Activated T-helper 2 cell treated with anti-CD3 and anti-CD28 coated beads, Interferon-gamma antibody, Interleukin-2, Interleukin-4, amounts not matched to agents 10 μg/mL and 5 μg/mL and 100 μg/mL, durations not matched to agents 14 hours and 24 hours and 36 hours (primary cell): ENCODE measurements at regions not wholly inside any gene's neighbourhood (a gene's known extent, or its start where the extent isn't known, plus 50 kb on each side); places are given as distances from the start of the nearest gene placed in this dataset.
"Not testable (repeated sequence)": the region's sequence is repeated elsewhere in the genome, so short reads cannot be mapped to it uniquely, and the experiment has no call there.

Source experiments
- DNase-seq: peaks from one replicate; pipeline ENCODE4 v3.0.0; 2021; ENCODE audit warnings: low spot score
- H3K27ac Mint-ChIP-seq: one replicate; pipeline ENCODE4 v1.8.0; 2021; ENCODE audit warnings: mixed read lengths
- H3K27me3 Mint-ChIP-seq: one replicate; pipeline ENCODE4 v1.8.0; 2021; ENCODE audit warnings: low read depth, mixed read lengths
- H3K36me3 Mint-ChIP-seq: one replicate; pipeline ENCODE4 v1.8.0; 2021; ENCODE audit warnings: low read depth, mixed read lengths
- H3K4me1 Mint-ChIP-seq: one replicate; pipeline ENCODE4 v1.8.0; 2021; ENCODE audit warnings: low read depth, mixed read lengths
- H3K4me3 Mint-ChIP-seq: one replicate; pipeline ENCODE4 v1.8.0; 2021; ENCODE audit warnings: low read depth, mild to moderate bottlenecking, moderate library complexity, mixed read lengths
- H3K9me3 Mint-ChIP-seq: one replicate; pipeline ENCODE4 v1.8.0; 2021; ENCODE audit warnings: mixed read lengths
- intact Hi-C: fragments of 100-400 bp; cut with micrococcal nuclease; formaldehyde crosslinking; loops from one replicate; pipeline ENCODE4 v1.15.1; 2023

DNA sequence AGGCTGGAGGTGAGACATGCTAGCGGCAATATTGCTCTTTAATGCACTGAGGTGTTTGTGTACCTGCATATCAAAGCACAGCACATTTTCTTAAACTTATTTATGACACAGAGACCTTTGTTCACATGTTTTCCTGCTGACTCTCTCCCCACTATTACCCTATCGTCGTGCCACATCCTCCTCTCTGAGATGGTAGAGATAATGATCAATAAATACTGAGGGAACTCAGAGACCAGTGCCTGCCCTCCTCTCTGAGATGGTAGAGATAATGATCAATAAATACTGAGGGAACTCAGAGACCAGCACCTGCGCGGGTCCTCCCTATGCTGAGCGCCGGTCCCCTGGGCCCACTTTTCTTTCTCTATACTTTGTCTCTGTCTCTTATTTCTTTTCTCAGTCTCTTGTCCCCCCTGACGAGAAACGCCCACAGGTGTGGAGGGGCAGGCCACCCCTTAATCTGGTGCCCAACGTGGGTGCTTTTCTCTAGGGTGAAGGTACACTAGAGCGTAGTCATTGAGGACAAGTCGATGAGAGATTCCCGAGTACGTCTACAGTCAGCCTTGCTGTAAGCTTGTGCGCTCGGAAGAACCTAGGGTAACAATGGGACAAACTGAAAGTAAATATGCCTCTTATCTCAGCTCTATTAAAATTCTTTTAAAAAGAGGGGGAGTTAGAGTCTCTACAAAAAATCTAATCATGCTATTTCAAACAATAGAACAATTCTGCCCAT lies 157.4 kb downstream of the GPX5 start:
- H3K4me3 Mint-ChIP-seq, H3K36me3 Mint-ChIP-seq, H3K9me3 Mint-ChIP-seq, DNase-seq, H3K27ac Mint-ChIP-seq: not testable (repeated sequence)
- intact Hi-C loops, result loop anchor here (5.0 kb wide), 1 partner anchor 186 kb away; no protein-coding TSS in a partner anchor
- peaks cover 72% of the 10 kb centered on the region for H3K27me3 Mint-ChIP-seq
- H3K4me1 Mint-ChIP-seq, result peaks cover 18% of the 10 kb centered on the region

DNA sequence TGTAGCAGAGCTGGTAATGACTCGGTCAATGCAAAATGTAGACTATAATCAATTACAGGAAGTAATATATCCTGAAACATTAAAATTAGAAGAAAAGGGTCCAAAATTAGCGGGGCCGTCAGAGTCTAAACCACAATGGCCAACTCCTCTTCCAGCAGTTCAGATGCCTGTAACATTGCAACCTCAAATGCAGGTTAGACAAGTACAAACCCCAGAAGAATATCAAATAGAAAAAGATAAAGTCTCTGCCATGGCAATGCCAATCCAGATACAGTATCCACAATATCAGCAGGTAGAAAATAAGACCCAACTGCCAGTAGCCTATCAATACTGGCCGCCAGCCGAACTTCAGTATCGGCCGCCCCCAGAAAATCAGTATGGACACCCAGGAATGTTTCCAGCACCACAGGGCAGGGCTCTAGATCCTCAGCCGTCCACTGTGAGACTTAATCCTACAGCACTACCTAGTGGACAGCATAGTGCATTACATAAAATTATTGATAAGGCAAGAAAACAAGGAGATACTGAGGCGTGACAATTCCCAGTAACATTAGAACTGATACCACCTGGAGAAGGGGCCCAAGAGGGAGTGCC lies 158.4 kb downstream of the GPX5 start:
- no peaks in the 10 kb centered on the region for H3K9me3 Mint-ChIP-seq
- peaks cover 18% of the 10 kb centered on the region for H3K4me1 Mint-ChIP-seq
- no peak overlapping the region for H3K27ac Mint-ChIP-seq
- H3K4me3 Mint-ChIP-seq, result no peak overlapping the region
- peaks cover 73% of the 10 kb centered on the region for H3K27me3 Mint-ChIP-seq
- DNase-seq, result no peak
- no peaks in the 10 kb centered on the region for H3K36me3 Mint-ChIP-seq
- intact Hi-C loops, result loop anchor here (1.0 to 5.0 kb wide), 2 partner anchors 187 to 329 kb away; no protein-coding TSS in a partner anchor

DNA sequence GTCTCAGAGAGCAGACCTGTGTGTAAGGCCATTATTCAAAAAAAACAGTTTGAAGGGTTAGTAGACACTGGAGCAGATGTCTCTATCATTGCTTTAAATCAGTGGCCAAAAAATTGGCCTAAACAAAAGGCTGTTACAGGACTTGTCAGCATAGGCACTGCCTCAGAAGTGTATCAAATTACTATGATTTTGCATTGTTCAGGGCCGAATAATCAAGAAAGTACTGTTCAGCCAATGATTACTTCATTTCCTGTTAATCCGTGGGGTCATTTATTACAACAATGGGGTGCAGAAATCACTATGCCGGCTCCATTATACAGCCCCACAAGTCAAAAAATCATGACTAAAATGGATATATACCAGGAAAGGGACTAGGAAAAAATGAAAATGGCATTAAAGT lies 160.3 kb downstream of the GPX5 start:
- not testable (repeated sequence) for H3K36me3 Mint-ChIP-seq, DNase-seq, H3K4me3 Mint-ChIP-seq, H3K9me3 Mint-ChIP-seq, H3K27ac Mint-ChIP-seq
- intact Hi-C loops, result loop anchor here (1.0 to 5.0 kb wide), 2 partner anchors 331 to 901 kb away; partner anchors contain the start of gene OR2H2
- H3K27me3 Mint-ChIP-seq, result peaks cover 80% of the 10 kb centered on the region
- peaks cover 18% of the 10 kb centered on the region for H3K4me1 Mint-ChIP-seq

DNA sequence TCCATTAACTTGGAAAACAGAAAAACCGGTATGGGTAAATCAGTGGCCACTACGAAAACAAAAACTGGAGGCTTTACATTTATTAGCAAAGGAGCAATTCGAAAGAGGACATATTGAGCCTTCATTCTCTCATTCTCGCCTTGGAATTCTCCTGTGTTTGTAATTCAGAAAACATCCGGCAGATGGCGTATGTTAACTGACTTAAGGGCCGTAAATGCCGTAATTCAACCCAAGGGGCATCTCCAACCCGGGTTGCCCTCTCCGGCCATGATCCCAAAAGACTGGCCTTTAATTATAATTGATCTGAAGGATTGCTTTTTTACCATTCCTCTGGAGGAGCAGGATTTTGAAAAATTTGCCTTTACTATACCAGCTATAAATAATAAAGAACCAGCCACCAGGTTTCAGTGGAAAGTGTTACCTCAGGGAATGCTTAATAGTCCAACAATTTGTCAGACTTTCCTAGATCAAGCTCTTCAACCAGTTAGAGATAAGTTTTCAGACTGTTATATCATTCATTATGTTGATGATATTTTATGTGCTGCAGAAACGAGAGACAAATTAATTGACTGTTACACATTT lies 160.9 kb downstream of the GPX5 start:
- not testable (repeated sequence) for H3K4me3 Mint-ChIP-seq, H3K36me3 Mint-ChIP-seq, H3K27ac Mint-ChIP-seq, H3K9me3 Mint-ChIP-seq
- H3K4me1 Mint-ChIP-seq, result peaks cover 18% of the 10 kb centered on the region
- H3K27me3 Mint-ChIP-seq, result peaks cover 84% of the 10 kb centered on the region
- DNase-seq, result peak; percentile 17
- intact Hi-C loops, result loop anchor here (1.0 to 5.0 kb wide), 2 partner anchors 331 to 901 kb away; partner anchors contain the start of gene OR2H2

DNA sequence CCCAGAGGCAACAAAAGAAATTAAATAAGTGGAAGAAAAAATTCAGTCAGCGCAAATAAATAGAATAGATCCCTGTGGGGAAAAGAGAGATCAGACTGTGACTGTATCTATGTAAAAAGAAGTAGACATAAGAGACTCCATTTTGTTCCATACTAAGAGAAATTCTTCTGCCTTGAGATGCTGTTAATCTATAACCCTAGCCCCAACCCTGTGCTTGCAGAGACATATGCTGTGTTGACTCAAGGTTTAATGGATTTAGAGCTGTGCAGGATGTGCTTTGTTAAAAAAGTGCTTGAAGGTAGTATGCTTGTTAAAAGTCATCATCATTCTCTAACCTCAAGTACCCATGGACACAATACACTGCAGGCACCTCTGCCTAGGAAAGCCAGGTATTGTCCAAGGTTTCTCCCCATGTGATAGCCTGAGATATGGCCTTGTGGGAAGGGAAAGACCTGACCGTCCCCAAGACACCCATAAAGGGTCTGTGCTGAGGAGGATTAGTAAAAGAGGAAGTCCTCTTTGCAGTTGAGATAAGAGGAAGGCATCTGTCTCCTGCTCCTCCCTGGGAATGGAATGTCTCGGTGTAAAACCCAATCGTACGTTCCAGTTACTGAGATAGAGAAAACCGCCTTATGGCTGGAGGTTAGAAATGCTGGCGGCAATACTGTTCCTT lies 161.8 kb downstream of the GPX5 start:
- H3K27ac Mint-ChIP-seq, H3K36me3 Mint-ChIP-seq, H3K9me3 Mint-ChIP-seq, DNase-seq, H3K4me3 Mint-ChIP-seq: not testable (repeated sequence)
- Mint-ChIP-seq H3K4me1 (peaks cover 16% of the 10 kb centered on the region), H3K27me3 (peaks cover 85% of the 10 kb centered on the region)
- intact Hi-C loops, result loop anchor here (5.0 kb wide), 1 partner anchor 900 kb away; the partner anchor contains the start of gene OR2H2

DNA sequence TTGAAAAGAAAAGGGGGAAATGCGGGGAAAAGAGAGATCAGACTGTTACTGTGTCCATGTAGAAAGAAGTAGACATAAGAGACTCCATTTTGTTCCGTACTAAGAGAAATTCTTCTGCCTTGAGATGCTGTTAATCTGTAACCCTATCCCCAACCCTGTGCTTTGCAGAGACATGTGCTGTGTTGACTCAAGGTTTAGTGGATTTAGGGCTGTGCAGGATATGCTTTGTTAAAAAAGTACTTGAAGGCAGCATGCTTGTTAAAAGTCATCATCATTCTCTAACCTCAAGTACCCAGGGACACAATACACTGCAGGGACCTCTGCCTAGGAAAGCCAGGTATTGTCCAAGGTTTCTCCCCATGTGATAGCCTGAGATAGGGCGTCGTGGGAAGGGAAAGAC lies 166.3 kb downstream of the GPX5 start:
- not testable (repeated sequence) for H3K4me1 Mint-ChIP-seq, DNase-seq, H3K36me3 Mint-ChIP-seq, H3K9me3 Mint-ChIP-seq, H3K4me3 Mint-ChIP-seq, H3K27ac Mint-ChIP-seq
- peaks cover 92% of the 10 kb centered on the region for H3K27me3 Mint-ChIP-seq
- intact Hi-C loops, result loop anchor here (10.0 kb wide), 2 partner anchors 83 to 123 kb away; no protein-coding TSS in a partner anchor

DNA sequence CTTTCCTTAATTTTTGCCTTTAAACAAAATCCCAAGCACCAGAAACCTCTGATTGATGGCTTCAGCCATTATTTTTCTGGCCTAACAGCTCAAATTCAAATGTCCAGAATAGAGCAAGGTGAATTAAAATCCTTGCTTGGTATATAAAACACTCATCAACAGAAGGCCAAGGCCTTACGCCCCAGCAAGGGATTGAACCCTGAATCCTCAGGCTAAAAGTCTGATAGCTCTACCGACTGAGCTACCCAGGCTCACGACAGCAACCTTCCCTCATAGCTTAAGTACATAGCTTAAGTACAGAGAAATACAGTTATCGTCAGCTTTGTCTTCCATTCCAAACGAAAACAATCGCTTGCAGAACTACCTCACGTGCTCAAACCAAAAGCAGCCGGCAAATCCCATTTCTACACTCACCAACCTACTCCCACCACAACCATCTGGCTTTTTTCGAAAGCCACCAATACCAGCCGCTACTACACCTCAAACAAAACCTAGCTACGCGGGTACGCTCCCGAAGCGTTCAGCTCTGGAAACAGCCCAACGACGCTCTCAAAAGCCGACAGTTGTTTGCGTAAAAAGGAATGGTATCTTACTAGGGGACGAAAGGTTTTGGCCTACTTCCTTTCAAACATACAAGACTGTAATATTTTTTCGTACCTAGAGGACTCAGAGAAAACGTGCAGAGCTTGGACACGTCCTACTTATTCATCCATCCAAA lies 167.5 kb downstream of the GPX5 start:
- H3K36me3 Mint-ChIP-seq, result no peaks in the 10 kb centered on the region
- no peak overlapping the region for H3K4me3 Mint-ChIP-seq
- DNase-seq, result no peak
- intact Hi-C loops, result loop anchor here (10.0 kb wide), 2 partner anchors 82 to 122 kb away; no protein-coding TSS in a partner anchor
- no peaks in the 10 kb centered on the region for H3K9me3 Mint-ChIP-seq
- H3K27me3 Mint-ChIP-seq, result peaks cover 90% of the 10 kb centered on the region
- no peak overlapping the region for H3K27ac Mint-ChIP-seq
- peaks cover 7% of the 10 kb centered on the region for H3K4me1 Mint-ChIP-seq

DNA sequence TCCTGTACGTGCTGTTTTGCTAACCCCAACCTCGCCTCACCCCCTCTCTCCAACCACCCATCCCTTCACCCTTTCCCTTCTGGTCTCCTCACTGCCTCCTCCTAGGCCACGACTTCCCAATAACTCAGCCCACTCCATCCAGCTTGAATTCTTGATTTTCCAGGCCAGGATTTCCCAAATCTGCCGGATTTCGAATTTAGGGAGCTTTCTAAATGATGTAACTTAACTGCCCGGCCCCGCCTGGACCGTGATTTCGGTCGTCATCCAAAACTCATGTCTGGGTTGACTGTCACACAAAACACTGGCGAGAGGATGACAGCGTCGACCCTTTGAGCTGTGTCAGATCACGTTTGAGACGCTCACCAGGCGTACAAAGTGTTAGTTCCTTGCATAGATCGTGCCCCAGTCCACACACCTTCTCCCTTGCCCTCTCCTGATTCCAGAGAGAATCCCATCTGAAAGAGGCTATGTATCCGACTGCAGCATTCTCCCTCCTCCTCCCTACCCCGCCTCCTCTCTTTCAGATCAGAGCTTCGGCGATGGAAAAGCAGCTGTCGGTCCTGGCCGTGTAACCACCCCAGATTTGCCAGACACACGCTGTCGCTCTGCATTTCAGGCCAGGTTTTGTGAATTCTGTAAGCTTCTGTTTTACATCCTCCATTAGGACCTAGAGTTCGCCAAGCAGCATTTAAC lies 168.2 kb downstream of the GPX5 start:
- H3K4me3 Mint-ChIP-seq, result no peak overlapping the region
- no peak overlapping the region for H3K27ac Mint-ChIP-seq
- DNase-seq, result no peak
- H3K9me3 Mint-ChIP-seq, result no peaks in the 10 kb centered on the region
- H3K36me3 Mint-ChIP-seq, result no peaks in the 10 kb centered on the region
- peaks cover 91% of the 10 kb centered on the region for H3K27me3 Mint-ChIP-seq
- intact Hi-C loops, result loop anchor here (10.0 kb wide), 2 partner anchors 81 to 121 kb away; no protein-coding TSS in a partner anchor
- peaks cover 7% of the 10 kb centered on the region for H3K4me1 Mint-ChIP-seq

DNA sequence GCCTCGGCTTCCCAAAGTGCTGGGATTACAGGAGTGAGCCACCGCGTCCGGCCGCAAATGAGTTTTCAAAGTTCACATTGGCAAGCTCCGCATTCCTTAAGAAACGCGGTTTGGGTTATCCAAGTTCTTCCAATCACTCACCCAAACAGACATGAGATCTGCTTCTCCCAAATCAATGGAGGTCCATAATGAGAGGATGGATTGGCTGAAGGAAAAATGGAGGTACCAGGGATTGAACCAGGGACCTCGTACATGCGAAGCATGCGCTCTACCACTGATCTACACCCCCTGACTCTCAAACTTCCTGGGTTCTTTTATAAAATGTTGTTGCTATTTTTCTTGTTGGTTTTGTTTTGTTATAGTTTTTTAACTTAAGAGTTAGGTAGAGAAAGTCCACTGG lies 170.0 kb downstream of the GPX5 start:
- Mint-ChIP-seq H3K4me3 (no peak overlapping the region), H3K4me1 (peaks cover 7% of the 10 kb centered on the region), H3K36me3 (no peaks in the 10 kb centered on the region), H3K27me3 (peaks cover 84% of the 10 kb centered on the region), H3K27ac (no peak overlapping the region), H3K9me3 (no peaks in the 10 kb centered on the region)
- no peak for DNase-seq
- intact Hi-C loops, result loop anchor here (5.0 to 10.0 kb wide), 3 partner anchors 42 to 119 kb away; no protein-coding TSS in a partner anchor

DNA sequence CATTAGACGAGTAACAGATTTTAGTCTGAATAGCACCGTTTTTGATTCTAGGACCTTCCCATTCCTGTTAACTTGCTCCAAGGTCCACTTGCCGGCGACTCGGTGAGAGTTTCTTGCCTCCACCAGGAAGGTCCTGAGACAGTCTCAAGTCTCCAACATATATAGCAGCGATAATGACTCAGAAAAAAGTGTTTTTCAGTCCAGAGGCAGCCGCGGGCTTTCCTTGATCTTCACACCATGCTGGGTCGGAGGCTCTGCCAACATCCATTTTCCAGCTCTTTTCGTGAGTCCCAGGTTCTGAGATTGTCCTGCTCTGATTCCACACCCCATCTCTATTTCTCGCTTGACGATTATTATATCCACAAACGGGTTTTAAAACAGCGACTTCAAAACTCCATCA lies 170.5 kb downstream of the GPX5 start:
- Mint-ChIP-seq H3K9me3 (no peaks in the 10 kb centered on the region), H3K27me3 (peaks cover 81% of the 10 kb centered on the region), H3K36me3 (no peaks in the 10 kb centered on the region), H3K4me1 (peaks cover 7% of the 10 kb centered on the region), H3K27ac (no peak overlapping the region), H3K4me3 (no peak overlapping the region)
- no peak for DNase-seq
- intact Hi-C loops, result loop anchor here (5.0 to 10.0 kb wide), 3 partner anchors 41 to 119 kb away; no protein-coding TSS in a partner anchor

DNA sequence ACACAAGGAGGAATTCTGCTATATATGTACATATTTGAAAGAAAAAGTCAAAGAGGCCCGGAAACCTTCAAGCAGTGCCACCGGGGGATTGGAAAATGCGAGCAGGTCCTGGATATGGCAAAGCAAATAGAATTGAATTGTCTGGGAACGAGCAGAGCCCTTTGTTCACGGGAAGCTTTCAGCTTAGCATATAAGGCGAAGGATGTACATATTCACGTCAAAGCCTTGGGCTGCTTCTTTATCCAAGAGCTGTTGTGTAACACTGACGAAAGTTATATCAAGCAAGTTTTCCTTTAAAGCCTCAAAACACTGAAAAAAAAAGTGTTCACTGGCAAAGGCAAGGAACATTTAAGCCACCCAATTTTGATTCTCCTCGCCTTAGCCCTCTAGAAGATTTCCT lies 171.0 kb downstream of the GPX5 start:
- H3K9me3 Mint-ChIP-seq, result no peaks in the 10 kb centered on the region
- peaks cover 79% of the 10 kb centered on the region for H3K27me3 Mint-ChIP-seq
- H3K4me3 Mint-ChIP-seq, result no peak overlapping the region
- peaks cover 7% of the 10 kb centered on the region for H3K4me1 Mint-ChIP-seq
- no peak overlapping the region for H3K27ac Mint-ChIP-seq
- DNase-seq, result no peak
- intact Hi-C loops, result loop anchor here (5.0 to 10.0 kb wide), 3 partner anchors 41 to 118 kb away; no protein-coding TSS in a partner anchor
- no peaks in the 10 kb centered on the region for H3K36me3 Mint-ChIP-seq
